Ovary (tissue), 7 donors: ENCODE measurements at regions not wholly inside any gene's neighbourhood (a gene's known extent, or its start where the extent isn't known, plus 50 kb on each side); places are given as distances from the start of the nearest gene placed in this dataset.

Source experiments
- DNase-seq, 5 donors: peaks; one replicate each; pipeline ENCODE4 v3.0.0-alpha.2; 2019 to 2020
- H3K27ac ChIP-seq, 2 donors: fragments of 200-600 bp; one replicate each; pipeline versions ENCODE4 v1.5.1 to v1.8.0; 2019 to 2022
- H3K27me3 ChIP-seq: fragments of 200-600 bp; one replicate; pipeline ENCODE4 v1.8.0; 2022
- H3K36me3 ChIP-seq: fragments of 200-600 bp; sonication (generic); one replicate; pipeline ENCODE4 v1.5.1; 2019
- H3K4me1 ChIP-seq: one replicate; pipeline ENCODE4 v1.8.1; 2013; ENCODE audit warnings: mild to moderate bottlenecking, moderate library complexity; ENCODE audit not compliant: insufficient read depth
- H3K4me3 ChIP-seq: fragments of 200-600 bp; sonication (generic); one replicate; pipeline ENCODE4 v1.5.1; 2017
- H3K9me3 ChIP-seq, 2 donors: fragments of 200-600 bp in 1 of 2; sonication (generic) in 1 of 2; one replicate each; pipeline versions ENCODE4 v1.5.1 to v1.8.1; 2013 to 2019; ENCODE audit warnings: mild to moderate bottlenecking in 1 of 2, moderate library complexity in 1 of 2
- CTCF ChIP-seq, 3 donors: fragments of 450-650 bp in 2 of 3; fragments of 200-600 bp in 1 of 3; IDR thresholded peaks; one replicate each; pipeline versions ENCODE4 v1.5.1 to v1.8.0; 2016 to 2022; ENCODE audit warnings: antibody characterized with exemption in 3 of 3, mild to moderate bottlenecking in 1 of 3
- EP300 ChIP-seq: sonication (generic); formaldehyde crosslinking; IDR thresholded peaks from one replicate; pipeline ENCODE4 v1.6.1; 2017; ENCODE audit warnings: antibody characterized with exemption
- POLR2A ChIP-seq: fragments of 450-650 bp; IDR thresholded peaks from one replicate; pipeline ENCODE4 v1.6.1; 2017; ENCODE audit warnings: antibody characterized with exemption, mild to moderate bottlenecking, moderate library complexity
- WGBS, 3 donors: extraction: QIAGEN DNeasy Blood & Tissue Kit in 1 of 3; methylation state at CpG; one replicate each; pipeline versions ENCODE4 v1.1.5 to v1.1.7; 2013 to 2017; 5-methylcytosine and 5-hydroxymethylcytosine counted together
- intact Hi-C, 4 donors: fragments of 100-400 bp; cut with DNase I; formaldehyde crosslinking; loops; one replicate each; pipeline versions ENCODE4 v1.11.0 to v1.15.1; 2022 to 2023
- donor health status: DM: no; HTN: no; CAD: no; lungs with moderate emphysema.
- donor health status: DM: no; HTN: no; CAD: no.
- donor health status: Bipolar disorder and iron deficiency.
- donor health status: DM: no; HTN: no; CAD: no.
- donor health status: DM: yes; HTN: yes; CAD: no.

GRCh38 chr4:22170353-22170752 is 221.8 kb upstream of the KCNIP4 start:
- intact Hi-C loops, result no loop called here
- Histone ChIP-seq H3K4me3 (no peak overlapping the region), H3K36me3 (no peaks in the 10 kb centered on the region), H3K4me1 (no peaks in the 10 kb centered on the region), H3K27me3 (no peaks in the 10 kb centered on the region), H3K27ac (no peak overlapping the region), H3K9me3 (no peaks in the 10 kb centered on the region)
- WGBS, 3 donors, result 91 to 92% (median 91%) methylated on average over 1 of the region's 1 CpG
- DNase-seq, result no peak
- TF ChIP-seq POLR2A (no peak), EP300 (no peak), CTCF (IDR thresholded peaks at IDR 0.05) (no peak)

- H3K4me1 ChIP-seq, result no peaks in the 10 kb centered on the region
- H3K4me3 ChIP-seq, result no peak overlapping the region
- no peaks in the 10 kb centered on the region for H3K9me3 ChIP-seq
- H3K36me3 ChIP-seq, result no peaks in the 10 kb centered on the region
- WGBS, 3 donors, result 85 to 90% (median 87%) methylated on average over 4 of the region's 4 CpGs
- intact Hi-C loops, result no loop called here
- no peak for DNase-seq
- H3K27me3 ChIP-seq, result no peaks in the 10 kb centered on the region
- H3K27ac ChIP-seq, result no peak overlapping the region
- TF ChIP-seq POLR2A, result no peak
- TF ChIP-seq EP300, result no peak
- no peak for TF ChIP-seq CTCF (IDR thresholded peaks at IDR 0.05)
Observed at GRCh38 chr4:22167201-22167600, 218.6 kb upstream of the KCNIP4 start.

- Histone ChIP-seq H3K4me1 (no peaks in the 10 kb centered on the region), H3K36me3 (no peaks in the 10 kb centered on the region), H3K27ac (no peak overlapping the region), H3K4me3 (no peak overlapping the region), H3K9me3 (no peaks in the 10 kb centered on the region), H3K27me3 (no peaks in the 10 kb centered on the region)
- WGBS, 3 donors, result 60 to 82% (median 61%) methylated on average over 5 of the region's 5 CpGs
- no peak for DNase-seq
- no peak for TF ChIP-seq POLR2A
- no peak for TF ChIP-seq EP300
- no peak for TF ChIP-seq CTCF (IDR thresholded peaks at IDR 0.05)
- intact Hi-C loops, result no loop called here
Observed at GRCh38 chr4:22162454-22162853, 213.9 kb upstream of the KCNIP4 start.

GRCh38 chr4:22130741-22131140 is 182.2 kb upstream of the KCNIP4 start:
- DNase-seq, result no peak
- 82 to 87% (median 85%) methylated on average over 3 of the region's 3 CpGs for WGBS, 3 donors

More at GRCh38 chr4:22130741-22131140, 182.2 kb upstream of the KCNIP4 start:
- intact Hi-C loops, result no loop called here
- Histone ChIP-seq H3K4me3 (no peak overlapping the region), H3K9me3 (no peaks in the 10 kb centered on the region), H3K27ac (no peak overlapping the region), H3K36me3 (no peaks in the 10 kb centered on the region), H3K27me3 (no peaks in the 10 kb centered on the region), H3K4me1 (no peaks in the 10 kb centered on the region)
- TF ChIP-seq POLR2A (no peak), CTCF (IDR thresholded peaks at IDR 0.05) (no peak), EP300 (no peak)
